Mesendoderm (in vitro differentiated cells): ENCODE measurements at regions not wholly inside any gene's neighbourhood (a gene's known extent, or its start where the extent isn't known, plus 50 kb on each side); places are given as distances from the start of the nearest gene placed in this dataset.
"Not testable (repeated sequence)": the region's sequence is repeated elsewhere in the genome, so short reads cannot be mapped to it uniquely, and the experiment has no call there.

Source experiments
- DNase-seq: peaks from one replicate; pipeline ENCODE4 v3.0.0; 2013
- H2AK5ac ChIP-seq: 2 replicates; pipeline ENCODE4 v1.6.1; 2013; ENCODE audit warnings: low read length, inconsistent platforms
- H2BK120ac ChIP-seq: 2 replicates; pipeline ENCODE4 v1.6.1; 2013; ENCODE audit warnings: low read depth, mild to moderate bottlenecking, low read length, moderate library complexity, mixed read lengths
- H2BK15ac ChIP-seq: replicated peaks from 2 replicates; pipeline ENCODE4 v1.6.1; 2013; ENCODE audit warnings: low read depth, mild to moderate bottlenecking, moderate library complexity
- H2BK5ac ChIP-seq: 2 replicates; pipeline ENCODE4 v1.6.1; 2013; ENCODE audit warnings: low read length, inconsistent platforms
- H3K18ac ChIP-seq: 2 replicates; pipeline ENCODE4 v1.6.1; 2013; ENCODE audit warnings: mild to moderate bottlenecking, low read length, mixed read lengths
- H3K23ac ChIP-seq: one replicate; pipeline ENCODE4 v1.6.1; 2013; ENCODE audit warnings: low read length
- H3K27ac ChIP-seq: 2 replicates; pipeline ENCODE4 v1.5.1; 2013; ENCODE audit warnings: low read depth, mild to moderate bottlenecking, inconsistent platforms, low read length, moderate library complexity
- H3K27me3 ChIP-seq: 2 replicates; pipeline ENCODE4 v1.6.1; 2013; ENCODE audit warnings: low read length, control low read depth, mild to moderate bottlenecking, inconsistent platforms; ENCODE audit not compliant: insufficient read depth, poor library complexity
- H3K36me3 ChIP-seq: 2 replicates; pipeline ENCODE4 v1.6.1; 2013; ENCODE audit warnings: low read length, inconsistent platforms; ENCODE audit not compliant: control insufficient read depth, insufficient read depth
- H3K4ac ChIP-seq: one replicate; pipeline ENCODE4 v1.6.1; 2013; ENCODE audit warnings: low read depth, mild to moderate bottlenecking, low read length, moderate library complexity
- H3K4me1 ChIP-seq: 2 replicates; pipeline ENCODE4 v1.6.1; 2013; ENCODE audit warnings: low read depth, low read length, inconsistent platforms; ENCODE audit not compliant: control insufficient read depth
- H3K4me2 ChIP-seq: 2 replicates; pipeline ENCODE4 v1.6.1; 2013; ENCODE audit warnings: low read length
- H3K4me3 ChIP-seq: 2 replicates; pipeline ENCODE4 v1.5.1; 2013; ENCODE audit warnings: mild to moderate bottlenecking, low read length
- H3K56ac ChIP-seq: one replicate; pipeline ENCODE4 v1.6.1; 2013; ENCODE audit warnings: low read length
- H3K79me1 ChIP-seq: 2 replicates; pipeline ENCODE4 v1.6.1; 2013; ENCODE audit warnings: low read length, inconsistent platforms
- H3K79me2 ChIP-seq: 2 replicates; pipeline ENCODE4 v1.6.1; 2013; ENCODE audit warnings: mild to moderate bottlenecking, low read length; ENCODE audit not compliant: control insufficient read depth, insufficient read depth
- H3K9ac ChIP-seq: 2 replicates; pipeline ENCODE4 v1.6.1; 2013; ENCODE audit warnings: low read length, inconsistent platforms
- H4K5ac ChIP-seq: one replicate; pipeline ENCODE4 v1.6.1; 2013; ENCODE audit warnings: low read length
- H4K8ac ChIP-seq: one replicate; pipeline ENCODE4 v1.6.1; 2013; ENCODE audit warnings: low read depth, mild to moderate bottlenecking, control low read depth, low read length, moderate library complexity
- WGBS: extraction: QIAGEN DNeasy Blood & Tissue Kit; methylation state at CpG from one replicate; pipeline ENCODE4 v1.1.7; 2013; ENCODE audit warnings: low lambda C conversion rate, missing lambda C conversion rate; ENCODE audit not compliant: insufficient coverage; ENCODE audit errors: extremely low coverage; 5-methylcytosine and 5-hydroxymethylcytosine counted together

DNA sequence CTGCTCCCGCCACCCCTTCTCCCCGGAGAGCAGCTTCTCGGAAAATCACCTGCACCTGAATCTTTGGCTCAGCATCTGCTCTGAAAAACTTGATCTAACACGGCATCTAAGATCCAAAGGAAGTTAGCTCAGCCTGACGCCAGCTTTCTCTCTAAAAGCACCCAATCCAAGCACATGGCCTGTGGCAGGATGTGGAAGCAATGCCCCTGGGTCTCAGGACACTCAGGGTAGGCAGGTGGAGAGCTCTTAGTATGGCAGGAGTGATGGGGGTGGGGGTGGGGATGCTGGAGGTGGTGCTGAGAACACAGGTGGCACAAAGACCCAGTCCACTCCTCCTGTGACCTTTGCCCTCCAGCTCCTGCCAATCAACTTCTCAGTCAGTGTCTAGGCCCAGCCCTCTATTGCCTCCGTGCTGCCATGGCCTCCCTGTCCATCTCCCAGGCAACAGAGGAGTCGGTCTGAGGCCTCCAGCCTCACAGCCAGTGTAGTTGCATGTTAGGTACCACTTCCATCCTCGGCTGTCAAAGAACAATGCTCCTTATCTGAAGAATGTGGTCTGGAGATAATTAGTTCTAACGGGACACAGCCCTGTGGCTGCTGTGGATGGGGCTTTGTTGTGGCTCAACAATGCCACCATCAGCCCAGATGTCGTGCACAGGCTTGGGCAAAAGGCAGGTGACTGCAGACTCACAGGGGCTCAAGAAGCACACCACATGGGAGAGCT, 180.0 kb upstream of the C14orf180 start:
- no peak overlapping the region for H3K23ac ChIP-seq
- no peak overlapping the region for H2AK5ac ChIP-seq
- no peak overlapping the region for H4K8ac ChIP-seq
- no peaks in the 10 kb centered on the region for H3K79me2 ChIP-seq
- DNase-seq: peak; percentile 65
- no peak overlapping the region for H3K4me3 ChIP-seq
- H4K5ac ChIP-seq: no peak overlapping the region
- no peaks in the 10 kb centered on the region for H3K27me3 ChIP-seq
- H2BK5ac ChIP-seq: no peak overlapping the region
- no peak overlapping the region for H3K4me2 ChIP-seq
- no peaks in the 10 kb centered on the region for H3K4me1 ChIP-seq
- H3K36me3 ChIP-seq: no peaks in the 10 kb centered on the region
- no peak overlapping the region for H2BK120ac ChIP-seq
- H3K27ac ChIP-seq: no peak overlapping the region
- H3K9ac ChIP-seq: no peak overlapping the region
- no peak overlapping the region for H2BK15ac ChIP-seq
- no peak overlapping the region for H3K56ac ChIP-seq
- H3K79me1 ChIP-seq: no peaks in the 10 kb centered on the region
- WGBS: no CpG with 5 or more reads among the region's 10 CpGs
- no peak overlapping the region for H3K18ac ChIP-seq
- H3K4ac ChIP-seq: no peak overlapping the region

DNA sequence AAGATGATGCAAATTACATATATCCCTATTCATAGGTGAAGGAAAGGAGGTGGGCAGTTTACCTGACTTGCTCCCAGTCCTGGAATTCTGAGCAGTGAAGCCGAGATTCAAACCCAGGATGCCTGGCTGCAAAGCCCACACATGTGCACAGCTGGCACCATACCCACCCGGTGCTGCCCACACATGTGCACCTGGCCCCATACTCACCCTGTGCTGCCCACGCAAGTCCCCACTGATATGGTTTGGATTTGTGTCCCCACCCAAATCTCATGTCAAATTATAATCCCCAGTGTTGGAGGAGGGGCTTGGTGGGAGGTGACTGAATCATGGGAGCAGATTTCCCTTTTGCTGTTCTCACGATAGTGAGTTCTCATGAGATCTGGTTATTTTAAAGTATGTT, 179.2 kb upstream of the C14orf180 start:
- H3K4me1 ChIP-seq: no peaks in the 10 kb centered on the region
- no CpG with 5 or more reads among the region's 4 CpGs for WGBS

DNA sequence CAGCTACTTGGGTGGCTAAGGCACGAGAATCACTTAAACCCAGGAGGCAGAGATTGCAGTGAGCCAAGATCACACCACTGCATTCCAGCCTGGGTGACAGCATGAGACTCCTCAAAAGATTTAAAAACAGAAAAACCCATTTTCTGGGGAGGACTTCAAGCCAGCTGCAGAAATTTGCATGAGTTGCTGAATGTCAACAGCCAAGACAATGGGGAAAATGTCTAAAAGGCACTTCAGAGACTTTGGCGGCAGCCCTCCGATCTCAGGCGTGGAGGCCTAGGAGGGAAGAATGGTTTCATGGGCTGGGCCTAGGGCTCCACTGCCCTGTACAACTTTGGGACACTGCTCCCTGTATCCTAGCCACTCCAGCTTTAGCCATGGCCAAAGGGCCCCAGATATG, 177.8 kb upstream of the C14orf180 start:
- Histone ChIP-seq H3K23ac (no peak overlapping the region), H3K79me2 (no peaks in the 10 kb centered on the region), H3K79me1 (no peaks in the 10 kb centered on the region), H3K4me3 (no peak overlapping the region), H3K18ac (no peak overlapping the region), H3K36me3 (no peaks in the 10 kb centered on the region), H4K5ac (no peak overlapping the region), H2BK5ac (no peak overlapping the region), H3K27ac (no peak overlapping the region), H3K4ac (no peak overlapping the region), H3K4me2 (no peak overlapping the region), H3K9ac (no peak overlapping the region), H2BK15ac (no peak overlapping the region), H3K27me3 (no peaks in the 10 kb centered on the region), H3K56ac (no peak overlapping the region), H2AK5ac (no peak overlapping the region), H3K4me1 (no peaks in the 10 kb centered on the region), H4K8ac (no peak overlapping the region), H2BK120ac (no peak overlapping the region)
- no peak for DNase-seq
- no CpG with 5 or more reads among the region's 4 CpGs for WGBS

More for the DNA sequence above, 179.2 kb upstream of the C14orf180 start:
- H4K5ac ChIP-seq: no peak overlapping the region
- no peak overlapping the region for H3K18ac ChIP-seq
- no peak for DNase-seq
- H3K23ac ChIP-seq: no peak overlapping the region
- no peak overlapping the region for H2BK120ac ChIP-seq
- no peak overlapping the region for H4K8ac ChIP-seq
- H3K79me1 ChIP-seq: no peaks in the 10 kb centered on the region
- no peak overlapping the region for H2BK5ac ChIP-seq
- H3K27ac ChIP-seq: no peak overlapping the region
- no peaks in the 10 kb centered on the region for H3K79me2 ChIP-seq
- no peak overlapping the region for H3K4me3 ChIP-seq
- no peak overlapping the region for H2AK5ac ChIP-seq
- H3K27me3 ChIP-seq: no peaks in the 10 kb centered on the region
- no peaks in the 10 kb centered on the region for H3K36me3 ChIP-seq
- no peak overlapping the region for H3K4me2 ChIP-seq
- no peak overlapping the region for H3K4ac ChIP-seq
- H3K9ac ChIP-seq: no peak overlapping the region
- no peak overlapping the region for H2BK15ac ChIP-seq
- H3K56ac ChIP-seq: no peak overlapping the region

DNA sequence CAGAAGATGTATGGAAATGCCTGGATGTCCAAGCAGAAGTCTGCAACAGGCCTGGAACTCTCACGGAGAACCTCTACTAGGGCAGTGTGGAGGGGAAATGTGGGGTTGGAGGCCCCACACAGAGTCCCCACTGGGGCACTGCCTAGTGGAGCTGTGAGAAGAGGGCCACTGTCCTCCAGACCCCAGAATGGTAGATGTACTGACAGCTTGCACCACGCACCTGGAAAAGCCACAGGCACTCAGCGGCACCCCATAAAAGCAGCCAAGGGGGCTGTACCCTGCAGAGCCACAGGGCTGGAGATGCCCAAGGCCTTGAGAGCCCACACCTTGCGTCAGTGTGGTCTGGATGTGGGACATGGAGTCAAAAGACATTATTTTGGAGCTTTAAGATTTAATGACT, 177.3 kb upstream of the C14orf180 start:
- H3K27me3 ChIP-seq: not testable (repeated sequence)
- WGBS: no CpG with 5 or more reads among the region's 4 CpGs

DNA sequence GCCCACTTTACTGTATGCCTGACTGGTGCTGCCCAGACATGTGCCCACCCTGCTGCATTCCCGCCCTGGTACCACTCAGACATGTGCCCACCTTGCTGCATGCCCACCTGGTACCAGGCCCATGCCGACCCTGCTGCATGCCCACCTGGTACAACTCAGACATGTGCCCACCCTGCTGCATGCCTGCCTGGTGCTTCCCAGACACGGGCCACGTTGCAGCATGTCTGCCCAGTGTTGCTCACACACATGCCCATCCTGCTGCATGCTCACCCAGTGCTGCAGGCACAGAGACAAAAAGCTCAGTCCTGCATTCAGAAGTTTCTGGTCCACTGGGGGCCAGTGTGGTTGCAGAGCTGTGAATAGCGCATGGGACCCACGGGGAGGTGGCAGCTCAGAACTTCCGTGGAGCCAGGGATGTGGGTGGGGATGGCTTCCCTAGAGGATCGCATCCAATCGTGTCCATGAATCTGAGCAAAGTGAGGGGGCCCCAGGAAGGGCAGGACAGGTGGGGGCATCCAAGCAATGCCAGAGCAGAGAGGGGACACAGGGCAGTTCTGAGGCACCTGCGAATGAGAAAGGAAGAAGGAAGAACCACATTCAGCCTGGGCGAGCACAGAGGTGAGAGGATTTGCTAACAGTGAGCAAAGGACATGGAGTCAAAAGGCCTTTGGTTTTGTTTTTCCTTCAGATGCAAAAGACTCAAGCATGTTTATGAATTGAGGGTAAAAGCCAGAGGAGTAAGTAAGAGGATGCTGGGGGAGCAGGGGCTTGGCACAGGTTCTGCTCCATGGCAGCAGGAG, 175.9 kb upstream of the C14orf180 start:
- Histone ChIP-seq H4K5ac (no peak overlapping the region), H3K27me3 (no peaks in the 10 kb centered on the region), H2BK5ac (no peak overlapping the region), H2BK15ac (no peak overlapping the region), H3K27ac (no peak overlapping the region), H3K56ac (no peak overlapping the region), H2AK5ac (no peak overlapping the region), H2BK120ac (no peak overlapping the region), H3K4me3 (no peak overlapping the region), H3K79me2 (no peaks in the 10 kb centered on the region), H4K8ac (no peak overlapping the region), H3K4ac (no peak overlapping the region), H3K18ac (no peak overlapping the region), H3K23ac (no peak overlapping the region), H3K79me1 (no peaks in the 10 kb centered on the region), H3K36me3 (no peaks in the 10 kb centered on the region), H3K9ac (no peak overlapping the region), H3K4me2 (no peak overlapping the region), H3K4me1 (no peaks in the 10 kb centered on the region)
- no peak for DNase-seq
- no CpG with 5 or more reads among the region's 11 CpGs for WGBS

More for the DNA sequence above, 177.3 kb upstream of the C14orf180 start:
- H2AK5ac ChIP-seq, H3K36me3 ChIP-seq, H3K4me3 ChIP-seq, H2BK120ac ChIP-seq, H2BK5ac ChIP-seq, H3K79me1 ChIP-seq, H3K56ac ChIP-seq, H3K4me1 ChIP-seq, H3K79me2 ChIP-seq, H4K5ac ChIP-seq, H3K9ac ChIP-seq, H3K4ac ChIP-seq, H3K4me2 ChIP-seq, H4K8ac ChIP-seq, H3K27ac ChIP-seq, H2BK15ac ChIP-seq, H3K18ac ChIP-seq, H3K23ac ChIP-seq, DNase-seq: not testable (repeated sequence)
